Neural cell (in vitro differentiated cells): ENCODE measurements at regions not wholly inside any gene's neighbourhood (a gene's known extent, or its start where the extent isn't known, plus 50 kb on each side); places are given as distances from the start of the nearest gene placed in this dataset.

Source experiments
- H2AFZ ChIP-seq: fragments of 200-600, 300-800 bp; sonication (generic), shearing (Covaris generic); 2 replicates; pipeline ENCODE4 v1.6.0; 2014; ENCODE audit warnings: low read depth, mild to moderate bottlenecking, antibody characterized with exemption, low read length, moderate library complexity
- H3F3A ChIP-seq: fragments of 200-600 bp; shearing (Covaris generic); 2 replicates; pipeline ENCODE4 v1.6.1; 2016; ENCODE audit warnings: mild to moderate bottlenecking, moderate library complexity, mixed read lengths, antibody characterized with exemption, low read length; ENCODE audit not compliant: insufficient read depth, poor library complexity, severe bottlenecking
- H3K27ac ChIP-seq: fragments of 200-600, 300-800 bp; sonication (generic), shearing (Covaris generic); 2 replicates; pipeline ENCODE4 v1.5.1; 2014; ENCODE audit warnings: mild to moderate bottlenecking, low read length, moderate library complexity
- H3K27me3 ChIP-seq: fragments of 300-800, 200-600 bp; sonication (generic), shearing (Covaris generic); 2 replicates; pipeline ENCODE4 v1.6.0; 2014; ENCODE audit warnings: mild to moderate bottlenecking, low read depth, low read length, moderate library complexity; ENCODE audit not compliant: insufficient read depth
- H3K36me3 ChIP-seq: fragments of 300-800, 200-600 bp; sonication (generic), shearing (Covaris generic); 2 replicates; pipeline ENCODE4 v1.5.1; 2014; ENCODE audit warnings: mild to moderate bottlenecking, antibody characterized with exemption, low read length, moderate library complexity; ENCODE audit not compliant: insufficient read depth
- H3K4me2 ChIP-seq: fragments of 300-800, 200-600 bp; sonication (generic), shearing (Covaris generic); 2 replicates; pipeline ENCODE4 v1.6.0; 2014; ENCODE audit warnings: mild to moderate bottlenecking, low read length
- H3K4me3 ChIP-seq: fragments of 300-800, 200-600 bp; sonication (generic), shearing (Covaris generic); 2 replicates; pipeline ENCODE4 v1.5.1; 2014; ENCODE audit warnings: mild to moderate bottlenecking, low read length, moderate library complexity
- H3K79me2 ChIP-seq: fragments of 200-600 bp; shearing (Covaris generic); replicated peaks from 2 replicates; pipeline ENCODE4 v1.6.0; 2014; ENCODE audit warnings: mild to moderate bottlenecking, low read length, moderate library complexity; ENCODE audit not compliant: insufficient read depth
- H3K9ac ChIP-seq: fragments of 300-800, 200-600 bp; sonication (generic), shearing (Covaris generic); 2 replicates; pipeline ENCODE4 v1.6.1; 2016; ENCODE audit warnings: mild to moderate bottlenecking, low read length, mixed read lengths
- H3K9me2 ChIP-seq: fragments of 200-600 bp; shearing (Covaris generic); 2 replicates; pipeline ENCODE4 v1.6.1; 2016; ENCODE audit warnings: mild to moderate bottlenecking, low read length, mixed read lengths; ENCODE audit not compliant: insufficient read depth
- H3K9me3 ChIP-seq: fragments of 200-600, 300-800 bp; sonication (generic), shearing (Covaris generic); 2 replicates; pipeline ENCODE4 v1.6.1; 2016; ENCODE audit warnings: mild to moderate bottlenecking, mixed run types, low read length, moderate library complexity, mixed read lengths
- H4K20me1 ChIP-seq: fragments of 200-600 bp; shearing (Covaris generic); 2 replicates; pipeline ENCODE4 v1.6.1; 2016; ENCODE audit warnings: mild to moderate bottlenecking, mixed run types; ENCODE audit not compliant: insufficient read depth
- EP300 ChIP-seq: fragments of 450-650 bp; conservative IDR thresholded peaks from 2 replicates; pipeline ENCODE4 v1.6.1; 2014; ENCODE audit warnings: antibody characterized with exemption, mild to moderate bottlenecking, moderate library complexity; ENCODE audit not compliant: poor library complexity, severe bottlenecking
- EZH2 ChIP-seq: fragments of 200-600, 300-800 bp; shearing (Covaris generic), sonication (generic); IDR thresholded peaks from 2 replicates; pipeline ENCODE4 v1.6.1; 2014; ENCODE audit warnings: antibody characterized with exemption, low read length, borderline replicate concordance, mild to moderate bottlenecking; ENCODE audit not compliant: insufficient read depth, poor library complexity, severe bottlenecking
- MXI1 ChIP-seq: fragments of 450-650 bp; conservative IDR thresholded peaks from 2 replicates; pipeline ENCODE4 v1.6.1; 2014; ENCODE audit warnings: antibody characterized with exemption, mild to moderate bottlenecking; ENCODE audit not compliant: poor library complexity, severe bottlenecking
- POLR2AphosphoS5 ChIP-seq: IDR thresholded peaks from 2 replicates; pipeline ENCODE4 v1.6.1; 2012
- RAD21 ChIP-seq: fragments of 450-650 bp; conservative IDR thresholded peaks from 2 replicates; pipeline ENCODE4 v1.6.1; 2014; ENCODE audit warnings: antibody characterized with exemption, mild to moderate bottlenecking, moderate library complexity
- REST ChIP-seq: IDR thresholded peaks from 2 replicates; pipeline ENCODE4 v1.6.1; 2012; ENCODE audit warnings: borderline replicate concordance
- SMC3 ChIP-seq: fragments of 450-650 bp; conservative IDR thresholded peaks from 2 replicates; pipeline ENCODE4 v1.6.1; 2014; ENCODE audit warnings: antibody characterized with exemption, mild to moderate bottlenecking, moderate library complexity; ENCODE audit not compliant: poor library complexity
- TAF1 ChIP-seq: IDR thresholded peaks from 2 replicates; pipeline ENCODE4 v1.6.1; 2012; ENCODE audit warnings: low read depth
- TF ChIP-seq, protein P1 (sequence below): fragments of 450-650 bp; IDR thresholded peaks from 2 replicates; pipeline ENCODE4 v1.5.1; 2014; ENCODE audit warnings: antibody characterized with exemption, mild to moderate bottlenecking, moderate library complexity; ENCODE audit not compliant: poor library complexity, severe bottlenecking

DNA sequence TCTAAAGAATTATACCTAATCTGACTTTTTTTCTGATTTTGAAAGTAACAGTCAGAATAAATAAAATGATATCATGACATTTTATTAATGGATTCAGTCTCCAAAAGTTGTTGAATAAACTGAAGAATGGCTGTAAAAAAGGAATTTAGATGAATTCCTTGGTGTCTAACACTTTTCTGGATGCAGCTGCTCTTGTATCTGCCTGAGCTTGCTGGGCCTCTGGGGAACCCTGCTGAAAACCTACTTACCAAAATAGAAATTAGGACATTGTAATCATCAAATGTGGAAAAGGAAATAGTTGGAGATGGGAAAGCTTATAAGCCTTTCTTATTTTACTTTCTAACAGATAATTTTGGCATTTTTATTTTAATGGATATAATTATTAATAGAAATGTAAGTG, 315.7 kb upstream of the ANO5 start:
- no peaks in the 10 kb centered on the region for H3K9me3 ChIP-seq
- H2AFZ ChIP-seq: no peak overlapping the region
- no peak overlapping the region for H3K9ac ChIP-seq
- H3K36me3 ChIP-seq: no peaks in the 10 kb centered on the region
- no peaks in the 10 kb centered on the region for H3F3A ChIP-seq
- no peaks in the 10 kb centered on the region for H3K9me2 ChIP-seq
- H3K4me2 ChIP-seq: no peak overlapping the region
- H4K20me1 ChIP-seq: no peaks in the 10 kb centered on the region
- TF ChIP-seq REST (no peak), TAF1 (no peak), POLR2AphosphoS5 (no peak), MXI1 (no peak), EZH2 (no peak), EP300 (no peak), SMC3 (no peak), RAD21 (no peak)
- TF ChIP-seq, protein P1, sequence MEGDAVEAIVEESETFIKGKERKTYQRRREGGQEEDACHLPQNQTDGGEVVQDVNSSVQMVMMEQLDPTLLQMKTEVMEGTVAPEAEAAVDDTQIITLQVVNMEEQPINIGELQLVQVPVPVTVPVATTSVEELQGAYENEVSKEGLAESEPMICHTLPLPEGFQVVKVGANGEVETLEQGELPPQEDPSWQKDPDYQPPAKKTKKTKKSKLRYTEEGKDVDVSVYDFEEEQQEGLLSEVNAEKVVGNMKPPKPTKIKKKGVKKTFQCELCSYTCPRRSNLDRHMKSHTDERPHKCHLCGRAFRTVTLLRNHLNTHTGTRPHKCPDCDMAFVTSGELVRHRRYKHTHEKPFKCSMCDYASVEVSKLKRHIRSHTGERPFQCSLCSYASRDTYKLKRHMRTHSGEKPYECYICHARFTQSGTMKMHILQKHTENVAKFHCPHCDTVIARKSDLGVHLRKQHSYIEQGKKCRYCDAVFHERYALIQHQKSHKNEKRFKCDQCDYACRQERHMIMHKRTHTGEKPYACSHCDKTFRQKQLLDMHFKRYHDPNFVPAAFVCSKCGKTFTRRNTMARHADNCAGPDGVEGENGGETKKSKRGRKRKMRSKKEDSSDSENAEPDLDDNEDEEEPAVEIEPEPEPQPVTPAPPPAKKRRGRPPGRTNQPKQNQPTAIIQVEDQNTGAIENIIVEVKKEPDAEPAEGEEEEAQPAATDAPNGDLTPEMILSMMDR: no peak
- H3K27me3 ChIP-seq: no peaks in the 10 kb centered on the region
- no peaks in the 10 kb centered on the region for H3K79me2 ChIP-seq
- H3K27ac ChIP-seq: no peak overlapping the region
- H3K4me3 ChIP-seq: no peak overlapping the region

- Histone ChIP-seq H3K9me3 (no peaks in the 10 kb centered on the region), H3K4me3 (no peak overlapping the region), H3F3A (no peaks in the 10 kb centered on the region), H4K20me1 (no peaks in the 10 kb centered on the region), H3K79me2 (no peaks in the 10 kb centered on the region), H2AFZ (no peak overlapping the region), H3K9me2 (no peaks in the 10 kb centered on the region), H3K4me2 (no peak overlapping the region), H3K36me3 (no peaks in the 10 kb centered on the region), H3K9ac (no peak overlapping the region), H3K27ac (no peak overlapping the region), H3K27me3 (no peaks in the 10 kb centered on the region)
- TF ChIP-seq RAD21 (no peak), REST (no peak), SMC3 (no peak), EZH2 (no peak), EP300 (no peak), MXI1 (no peak)
- TF ChIP-seq, protein P1: no peak
Observed at GRCh38 chr11:21883354-21883753, 309.5 kb upstream of the ANO5 start.
